Kidney epithelial cell (primary cell): ENCODE measurements at regions not wholly inside any gene's neighbourhood (a gene's known extent, or its start where the extent isn't known, plus 50 kb on each side); places are given as distances from the start of the nearest gene placed in this dataset.

Source experiments
- DNase-seq: peaks from one replicate; pipeline ENCODE4 v3.0.0-alpha.2; 2010; ENCODE audit warnings: low read depth
- H3K27me3 ChIP-seq: 2 replicates; pipeline ENCODE4 v1.6.0; 2011; ENCODE audit warnings: low read length; ENCODE audit not compliant: control insufficient read depth, insufficient read depth
- H3K36me3 ChIP-seq: 2 replicates; pipeline ENCODE4 v1.5.1; 2011; ENCODE audit warnings: low read length; ENCODE audit not compliant: control insufficient read depth, insufficient read depth
- H3K4me3 ChIP-seq: 2 replicates; pipeline ENCODE4 v1.5.1; 2011; ENCODE audit warnings: low read depth, mild to moderate bottlenecking, control low read depth, low read length
- TF ChIP-seq, protein P1 (sequence below): IDR thresholded peaks from 2 replicates; pipeline ENCODE4 v1.5.1; 2011; ENCODE audit warnings: mild to moderate bottlenecking, moderate library complexity, low read length, control low read depth, inconsistent platforms; ENCODE audit not compliant: insufficient read depth, poor library complexity, severe bottlenecking

DNA sequence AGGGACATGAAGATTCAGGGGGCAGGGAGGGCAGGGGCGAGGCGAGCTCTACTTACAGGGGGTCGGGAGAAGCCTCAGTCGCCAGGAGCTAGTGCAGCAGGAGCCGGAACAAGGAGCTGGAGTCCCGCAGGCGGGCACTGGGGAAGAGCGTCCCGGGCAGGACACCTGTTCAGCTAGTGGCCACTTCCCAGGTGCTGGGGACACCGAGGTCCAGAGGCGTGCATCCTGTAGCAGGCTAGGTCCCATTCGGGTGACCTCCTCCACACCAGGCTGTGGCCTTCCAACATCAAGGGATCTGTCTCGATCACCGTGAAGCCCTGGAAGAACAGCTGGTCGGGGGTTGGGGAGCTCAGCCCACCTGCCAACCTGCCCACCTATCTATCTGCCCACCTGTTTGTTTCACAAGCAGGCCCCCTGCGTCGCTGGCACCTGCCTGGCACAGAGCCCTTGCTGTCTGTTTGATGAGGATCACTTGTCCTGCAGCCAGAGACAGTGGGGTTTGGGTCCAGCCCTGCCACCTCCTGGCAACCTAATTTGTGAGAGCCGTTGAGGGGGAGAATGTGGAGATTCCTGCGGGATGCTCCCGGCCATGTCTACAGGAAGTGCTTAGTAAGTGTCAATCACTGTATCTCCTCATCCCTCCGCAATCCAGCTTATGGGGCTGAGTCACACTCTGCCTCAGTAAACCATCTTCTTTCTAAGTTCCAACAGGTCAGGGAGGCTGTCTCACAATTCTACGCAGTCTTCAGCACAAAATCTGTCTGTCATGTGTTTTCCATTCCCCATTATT lies 940.9 kb downstream of the BRD1 start:
- no peak for DNase-seq
- H3K27me3 ChIP-seq, result no peaks in the 10 kb centered on the region
- no peak overlapping the region for H3K4me3 ChIP-seq
- no peaks in the 10 kb centered on the region for H3K36me3 ChIP-seq
- TF ChIP-seq, protein P1, sequence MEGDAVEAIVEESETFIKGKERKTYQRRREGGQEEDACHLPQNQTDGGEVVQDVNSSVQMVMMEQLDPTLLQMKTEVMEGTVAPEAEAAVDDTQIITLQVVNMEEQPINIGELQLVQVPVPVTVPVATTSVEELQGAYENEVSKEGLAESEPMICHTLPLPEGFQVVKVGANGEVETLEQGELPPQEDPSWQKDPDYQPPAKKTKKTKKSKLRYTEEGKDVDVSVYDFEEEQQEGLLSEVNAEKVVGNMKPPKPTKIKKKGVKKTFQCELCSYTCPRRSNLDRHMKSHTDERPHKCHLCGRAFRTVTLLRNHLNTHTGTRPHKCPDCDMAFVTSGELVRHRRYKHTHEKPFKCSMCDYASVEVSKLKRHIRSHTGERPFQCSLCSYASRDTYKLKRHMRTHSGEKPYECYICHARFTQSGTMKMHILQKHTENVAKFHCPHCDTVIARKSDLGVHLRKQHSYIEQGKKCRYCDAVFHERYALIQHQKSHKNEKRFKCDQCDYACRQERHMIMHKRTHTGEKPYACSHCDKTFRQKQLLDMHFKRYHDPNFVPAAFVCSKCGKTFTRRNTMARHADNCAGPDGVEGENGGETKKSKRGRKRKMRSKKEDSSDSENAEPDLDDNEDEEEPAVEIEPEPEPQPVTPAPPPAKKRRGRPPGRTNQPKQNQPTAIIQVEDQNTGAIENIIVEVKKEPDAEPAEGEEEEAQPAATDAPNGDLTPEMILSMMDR, result no peak

DNA sequence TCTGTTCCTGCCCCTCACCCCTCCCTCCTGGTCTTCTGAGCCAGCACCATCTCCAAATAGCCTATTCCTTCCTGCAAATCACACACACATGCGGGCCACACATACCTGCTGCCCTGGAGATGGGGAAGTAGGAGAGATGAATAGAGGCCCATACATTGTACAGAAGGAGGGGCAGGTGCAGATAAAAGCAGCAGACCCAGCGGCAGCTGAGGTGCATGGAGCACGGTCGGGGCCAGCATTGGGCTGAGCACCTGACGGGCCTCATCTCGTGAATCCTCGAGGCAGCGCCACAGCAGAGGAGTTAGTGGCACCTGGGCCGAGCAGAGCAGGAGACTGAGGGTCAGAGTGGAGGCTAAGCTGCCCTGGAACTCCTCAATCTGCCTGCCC lies 941.8 kb downstream of the BRD1 start:
- Histone ChIP-seq H3K36me3 (no peaks in the 10 kb centered on the region), H3K27me3 (no peaks in the 10 kb centered on the region), H3K4me3 (no peak overlapping the region)
- no peak for DNase-seq
- TF ChIP-seq, protein P1, result no peak

DNA sequence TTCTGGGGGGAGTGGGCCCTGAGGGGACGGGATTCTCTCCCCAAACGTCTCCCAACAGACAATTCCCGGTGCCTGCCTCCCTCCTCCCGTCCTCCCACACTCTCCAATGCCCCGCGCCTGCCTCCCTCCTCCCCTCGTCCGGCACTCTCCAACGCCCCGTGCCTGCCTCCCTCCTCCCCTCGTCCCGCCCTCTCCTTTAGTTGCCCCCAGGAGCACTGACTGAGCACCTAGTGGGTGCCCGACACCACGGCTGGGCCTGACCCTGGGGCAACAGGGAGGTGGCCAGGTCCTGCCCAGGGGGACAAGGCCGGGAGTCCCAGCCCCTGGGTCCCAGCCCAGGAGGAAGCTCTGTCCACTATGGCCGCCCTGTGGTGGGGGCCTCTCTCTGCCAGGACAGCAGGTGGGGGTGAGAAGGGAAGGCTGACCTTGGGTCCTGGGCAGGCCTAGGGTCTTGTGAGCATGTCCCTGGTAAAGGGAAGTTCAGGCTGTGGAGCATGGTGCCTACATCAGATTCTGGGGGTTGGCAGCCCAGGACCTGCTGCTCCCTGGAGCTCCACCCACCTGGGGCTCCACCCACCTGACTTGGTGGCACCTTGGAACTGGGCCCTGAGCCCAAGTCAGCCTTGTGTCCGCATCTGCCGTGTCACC lies 942.3 kb downstream of the BRD1 start:
- no peaks in the 10 kb centered on the region for H3K36me3 ChIP-seq
- TF ChIP-seq, protein P1, result no peak
- H3K4me3 ChIP-seq, result no peak overlapping the region
- no peak for DNase-seq
- no peaks in the 10 kb centered on the region for H3K27me3 ChIP-seq

DNA sequence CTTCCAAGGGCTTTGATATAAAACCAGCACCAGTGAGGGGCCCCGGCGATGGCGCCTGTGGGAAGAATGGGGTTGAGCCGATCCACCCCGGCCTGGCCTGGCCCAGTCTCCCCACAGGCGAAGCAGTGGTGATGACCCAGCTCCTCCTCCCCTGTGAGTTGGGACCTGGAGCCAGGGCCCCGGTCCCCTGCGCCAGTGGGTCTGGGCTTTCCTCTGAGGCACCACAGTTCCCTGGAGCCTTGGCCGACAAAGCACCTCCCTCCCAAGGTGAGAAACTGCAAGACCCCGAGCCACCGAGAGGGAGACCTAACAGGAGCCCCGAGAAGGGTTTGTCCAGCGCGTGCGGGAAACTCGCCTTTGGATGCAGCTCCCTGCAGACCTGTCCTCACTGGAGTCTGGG lies 942.9 kb downstream of the BRD1 start:
- no peak for DNase-seq
- no peaks in the 10 kb centered on the region for H3K27me3 ChIP-seq
- no peaks in the 10 kb centered on the region for H3K36me3 ChIP-seq
- H3K4me3 ChIP-seq, result no peak overlapping the region
- TF ChIP-seq, protein P1, result no peak

DNA sequence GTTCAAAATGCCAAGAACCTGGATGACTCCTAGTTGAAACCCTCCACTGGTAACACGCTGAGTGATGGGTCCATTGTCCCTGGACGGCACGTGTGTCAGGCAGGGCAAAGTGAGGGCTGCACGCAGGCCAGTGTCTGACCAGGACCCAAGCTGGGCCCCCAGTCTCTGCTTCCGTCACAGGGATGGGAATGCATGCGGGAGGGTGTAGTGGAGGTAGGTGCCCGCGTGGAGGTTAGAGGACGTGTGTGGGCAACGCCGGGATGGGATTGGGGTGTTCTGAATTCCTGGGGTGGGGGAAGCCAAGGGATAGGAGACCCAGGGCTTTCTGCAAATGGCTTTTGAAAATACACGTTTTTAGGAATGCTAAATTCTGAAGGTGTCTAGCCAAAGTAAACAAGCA lies 943.3 kb downstream of the BRD1 start:
- Histone ChIP-seq H3K36me3 (no peaks in the 10 kb centered on the region), H3K27me3 (no peaks in the 10 kb centered on the region), H3K4me3 (no peak overlapping the region)
- TF ChIP-seq, protein P1, result no peak
- DNase-seq, result no peak
